Endothelial cell (in vitro differentiated cells): ENCODE measurements at regions not wholly inside any gene's neighbourhood (a gene's known extent, or its start where the extent isn't known, plus 50 kb on each side); places are given as distances from the start of the nearest gene placed in this dataset.

Experiments used
- DNase-seq: peaks from one replicate; pipeline ENCODE4 v3.0.0; 2021; ENCODE audit warnings: low spot score
- H3K27ac Mint-ChIP-seq: one replicate; pipeline ENCODE4 v1.8.0; 2021; ENCODE audit warnings: mixed read lengths, inconsistent platforms; ENCODE audit not compliant: unreplicated experiment
- H3K27me3 Mint-ChIP-seq: one replicate; pipeline ENCODE4 v1.8.0; 2021; ENCODE audit warnings: mild to moderate bottlenecking, moderate library complexity, mixed read lengths, inconsistent platforms; ENCODE audit not compliant: unreplicated experiment
- H3K36me3 Mint-ChIP-seq: one replicate; pipeline ENCODE4 v1.8.0; 2021; ENCODE audit warnings: mild to moderate bottlenecking, low read depth, mixed read lengths, inconsistent platforms; ENCODE audit not compliant: unreplicated experiment
- H3K4me1 Mint-ChIP-seq: one replicate; pipeline ENCODE4 v1.8.0; 2021; ENCODE audit warnings: mild to moderate bottlenecking, mixed read lengths, inconsistent platforms; ENCODE audit not compliant: unreplicated experiment
- H3K4me3 Mint-ChIP-seq: one replicate; pipeline ENCODE4 v1.8.0; 2021; ENCODE audit warnings: mild to moderate bottlenecking, mixed read lengths, inconsistent platforms; ENCODE audit not compliant: unreplicated experiment
- H3K9me3 Mint-ChIP-seq: one replicate; pipeline ENCODE4 v1.8.0; 2021; ENCODE audit warnings: mixed read lengths, inconsistent platforms; ENCODE audit not compliant: unreplicated experiment
- CTCF ChIP-seq: fragments of 200-600 bp; sonication (generic); IDR thresholded peaks from one replicate; pipeline ENCODE4 v1.5.0; 2021; ENCODE audit warnings: antibody characterized with exemption; ENCODE audit not compliant: unreplicated experiment

DNA sequence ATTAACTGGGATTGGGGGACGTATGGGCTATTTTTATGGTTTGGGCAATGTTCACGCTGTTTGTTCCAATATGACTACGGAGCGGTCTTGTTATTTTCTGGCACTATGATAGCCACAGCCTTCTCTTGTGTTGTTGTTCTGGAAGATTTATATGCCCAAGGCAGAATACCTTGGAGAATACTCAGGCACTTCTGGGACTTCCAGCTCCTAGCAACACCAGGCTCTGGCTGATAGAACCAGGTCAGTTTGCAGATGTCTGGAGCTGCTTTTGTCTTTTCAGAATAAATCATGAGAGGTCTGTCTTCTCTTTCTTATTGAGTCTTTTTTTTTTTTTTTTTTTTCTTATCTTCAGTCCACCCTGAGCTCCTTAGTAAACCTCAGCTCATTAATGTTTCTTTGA is 262.5 kb downstream of the MED10 start:
- H3K27me3 Mint-ChIP-seq = peaks cover 1% of the 10 kb centered on the region
- no peak for TF ChIP-seq CTCF
- H3K27ac Mint-ChIP-seq = no peak overlapping the region
- H3K9me3 Mint-ChIP-seq = no peaks in the 10 kb centered on the region
- no peak for DNase-seq
- no peaks in the 10 kb centered on the region for H3K36me3 Mint-ChIP-seq
- no peaks in the 10 kb centered on the region for H3K4me1 Mint-ChIP-seq
- H3K4me3 Mint-ChIP-seq = no peak overlapping the region

DNA sequence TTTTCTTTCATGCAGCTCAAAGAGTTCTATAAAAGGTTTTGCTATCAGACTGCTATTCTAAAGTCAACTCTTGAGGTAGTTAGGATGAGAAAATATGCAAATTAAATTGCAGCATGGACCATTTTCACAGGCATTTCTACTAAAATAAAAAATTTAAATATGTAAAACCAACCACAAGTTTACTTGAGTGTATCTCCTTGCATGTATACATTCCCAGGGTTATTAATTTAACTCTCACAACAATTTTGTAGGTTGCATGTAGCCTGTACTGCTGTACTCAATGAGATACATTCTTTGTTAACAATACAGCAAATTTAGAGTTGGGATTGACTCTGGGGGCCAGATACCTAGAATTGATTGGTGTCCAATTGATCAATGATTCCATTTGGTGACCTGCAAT is 265.8 kb downstream of the MED10 start:
- Mint-ChIP-seq H3K4me3 (no peak overlapping the region), H3K4me1 (no peaks in the 10 kb centered on the region), H3K27ac (no peak overlapping the region), H3K27me3 (peaks cover 1% of the 10 kb centered on the region), H3K9me3 (no peaks in the 10 kb centered on the region), H3K36me3 (no peaks in the 10 kb centered on the region)
- TF ChIP-seq CTCF = no peak
- no peak for DNase-seq

DNA sequence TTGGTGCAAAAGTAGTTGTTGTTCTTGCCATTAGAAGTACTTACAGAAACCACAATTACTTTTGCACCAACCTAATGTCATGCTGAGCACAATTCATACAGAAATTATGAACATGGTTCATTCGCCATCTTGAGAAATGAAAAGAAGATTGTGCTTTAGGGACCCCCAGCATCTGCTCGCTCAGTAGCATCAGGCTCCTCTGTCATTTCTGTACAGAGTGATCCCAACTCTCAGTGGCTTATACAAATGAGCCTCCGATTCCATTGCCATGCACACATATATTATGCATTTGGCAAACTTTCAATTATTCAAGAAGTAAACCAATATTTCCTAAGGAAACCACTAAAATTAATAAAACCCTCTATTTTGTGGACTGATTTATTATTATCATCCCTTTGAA is 266.2 kb downstream of the MED10 start:
- Mint-ChIP-seq H3K4me3 (no peak overlapping the region), H3K27ac (no peak overlapping the region), H3K9me3 (no peaks in the 10 kb centered on the region), H3K27me3 (peaks cover 1% of the 10 kb centered on the region), H3K36me3 (no peaks in the 10 kb centered on the region), H3K4me1 (no peaks in the 10 kb centered on the region)
- no peak for TF ChIP-seq CTCF
- DNase-seq = no peak

GRCh38 chr5:6111131-6111530 is 267.2 kb downstream of the MED10 start:
- no peak overlapping the region for H3K27ac Mint-ChIP-seq
- H3K4me1 Mint-ChIP-seq = no peaks in the 10 kb centered on the region
- H3K9me3 Mint-ChIP-seq = no peaks in the 10 kb centered on the region
- H3K36me3 Mint-ChIP-seq = no peaks in the 10 kb centered on the region
- TF ChIP-seq CTCF = no peak
- H3K27me3 Mint-ChIP-seq = peaks cover 1% of the 10 kb centered on the region
- DNase-seq = no peak
- H3K4me3 Mint-ChIP-seq = no peak overlapping the region

GRCh38 chr5:6110441-6111005 is 267.8 kb downstream of the MED10 start:
- TF ChIP-seq CTCF = no peak
- no peak overlapping the region for H3K27ac Mint-ChIP-seq
- H3K4me3 Mint-ChIP-seq = no peak overlapping the region
- H3K9me3 Mint-ChIP-seq = no peaks in the 10 kb centered on the region
- no peaks in the 10 kb centered on the region for H3K27me3 Mint-ChIP-seq
- no peaks in the 10 kb centered on the region for H3K36me3 Mint-ChIP-seq
- DNase-seq = no peak
- H3K4me1 Mint-ChIP-seq = no peaks in the 10 kb centered on the region
